ENCODE measurements at regions not wholly inside any gene's neighbourhood (a gene's known extent, or its start where the extent isn't known, plus 50 kb on each side); places are given as distances from the start of the nearest gene placed in this dataset.

DNA sequence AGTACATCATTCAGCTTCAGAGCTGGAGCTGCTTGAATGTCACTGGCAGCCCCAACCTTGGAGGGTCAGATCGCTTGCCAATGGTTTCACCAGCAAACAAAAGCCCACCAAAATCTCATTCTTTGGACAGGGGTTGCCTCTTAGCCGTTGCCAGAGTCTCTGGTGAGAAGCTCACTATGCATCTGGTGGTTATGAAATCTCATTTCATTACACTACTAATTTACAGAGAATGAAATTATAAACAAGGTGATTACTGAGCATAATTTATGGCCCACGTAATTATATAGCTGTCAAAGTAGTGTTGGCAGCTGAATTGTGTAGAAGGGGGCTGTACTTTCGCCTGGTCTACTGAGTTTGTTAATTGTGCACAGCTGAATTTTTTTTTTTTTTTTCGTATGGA is 688.9 kb upstream of the KIF2B start:
- TF ChIP-seq KLF16 (tag by site-specific recombination; IDR thresholded peaks at IDR 0.05) (no peak), ZBTB21 (tag by site-specific recombination; IDR thresholded peaks at IDR 0.05) (no peak), ZNF423 (tag by site-specific recombination; IDR thresholded peaks at IDR 0.05) (no peak), SP7 (tag by site-specific recombination; IDR thresholded peaks at IDR 0.05) (peak; percentile 17; the same call in 1 of the 2 replicates), ZBTB20 (tag by site-specific recombination; IDR thresholded peaks at IDR 0.05) (no peak), ZNF274 (IDR thresholded peaks at IDR 0.05; ENCODE audit: low read length) (no peak), ZNF274 (tag by site-specific recombination; IDR thresholded peaks at IDR 0.05; ENCODE audit: borderline replicate concordance) (no peak)
- TF ChIP-seq, protein P1, sequence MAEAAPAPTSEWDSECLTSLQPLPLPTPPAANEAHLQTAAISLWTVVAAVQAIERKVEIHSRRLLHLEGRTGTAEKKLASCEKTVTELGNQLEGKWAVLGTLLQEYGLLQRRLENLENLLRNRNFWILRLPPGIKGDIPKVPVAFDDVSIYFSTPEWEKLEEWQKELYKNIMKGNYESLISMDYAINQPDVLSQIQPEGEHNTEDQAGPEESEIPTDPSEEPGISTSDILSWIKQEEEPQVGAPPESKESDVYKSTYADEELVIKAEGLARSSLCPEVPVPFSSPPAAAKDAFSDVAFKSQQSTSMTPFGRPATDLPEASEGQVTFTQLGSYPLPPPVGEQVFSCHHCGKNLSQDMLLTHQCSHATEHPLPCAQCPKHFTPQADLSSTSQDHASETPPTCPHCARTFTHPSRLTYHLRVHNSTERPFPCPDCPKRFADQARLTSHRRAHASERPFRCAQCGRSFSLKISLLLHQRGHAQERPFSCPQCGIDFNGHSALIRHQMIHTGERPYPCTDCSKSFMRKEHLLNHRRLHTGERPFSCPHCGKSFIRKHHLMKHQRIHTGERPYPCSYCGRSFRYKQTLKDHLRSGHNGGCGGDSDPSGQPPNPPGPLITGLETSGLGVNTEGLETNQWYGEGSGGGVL (tag by site-specific recombination; IDR thresholded peaks at IDR 0.05), result no peak
- TF ChIP-seq, protein P2, sequence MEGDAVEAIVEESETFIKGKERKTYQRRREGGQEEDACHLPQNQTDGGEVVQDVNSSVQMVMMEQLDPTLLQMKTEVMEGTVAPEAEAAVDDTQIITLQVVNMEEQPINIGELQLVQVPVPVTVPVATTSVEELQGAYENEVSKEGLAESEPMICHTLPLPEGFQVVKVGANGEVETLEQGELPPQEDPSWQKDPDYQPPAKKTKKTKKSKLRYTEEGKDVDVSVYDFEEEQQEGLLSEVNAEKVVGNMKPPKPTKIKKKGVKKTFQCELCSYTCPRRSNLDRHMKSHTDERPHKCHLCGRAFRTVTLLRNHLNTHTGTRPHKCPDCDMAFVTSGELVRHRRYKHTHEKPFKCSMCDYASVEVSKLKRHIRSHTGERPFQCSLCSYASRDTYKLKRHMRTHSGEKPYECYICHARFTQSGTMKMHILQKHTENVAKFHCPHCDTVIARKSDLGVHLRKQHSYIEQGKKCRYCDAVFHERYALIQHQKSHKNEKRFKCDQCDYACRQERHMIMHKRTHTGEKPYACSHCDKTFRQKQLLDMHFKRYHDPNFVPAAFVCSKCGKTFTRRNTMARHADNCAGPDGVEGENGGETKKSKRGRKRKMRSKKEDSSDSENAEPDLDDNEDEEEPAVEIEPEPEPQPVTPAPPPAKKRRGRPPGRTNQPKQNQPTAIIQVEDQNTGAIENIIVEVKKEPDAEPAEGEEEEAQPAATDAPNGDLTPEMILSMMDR (tag by site-specific recombination; IDR thresholded peaks at IDR 0.05), result no peak
- TF ChIP-seq, protein P3, sequence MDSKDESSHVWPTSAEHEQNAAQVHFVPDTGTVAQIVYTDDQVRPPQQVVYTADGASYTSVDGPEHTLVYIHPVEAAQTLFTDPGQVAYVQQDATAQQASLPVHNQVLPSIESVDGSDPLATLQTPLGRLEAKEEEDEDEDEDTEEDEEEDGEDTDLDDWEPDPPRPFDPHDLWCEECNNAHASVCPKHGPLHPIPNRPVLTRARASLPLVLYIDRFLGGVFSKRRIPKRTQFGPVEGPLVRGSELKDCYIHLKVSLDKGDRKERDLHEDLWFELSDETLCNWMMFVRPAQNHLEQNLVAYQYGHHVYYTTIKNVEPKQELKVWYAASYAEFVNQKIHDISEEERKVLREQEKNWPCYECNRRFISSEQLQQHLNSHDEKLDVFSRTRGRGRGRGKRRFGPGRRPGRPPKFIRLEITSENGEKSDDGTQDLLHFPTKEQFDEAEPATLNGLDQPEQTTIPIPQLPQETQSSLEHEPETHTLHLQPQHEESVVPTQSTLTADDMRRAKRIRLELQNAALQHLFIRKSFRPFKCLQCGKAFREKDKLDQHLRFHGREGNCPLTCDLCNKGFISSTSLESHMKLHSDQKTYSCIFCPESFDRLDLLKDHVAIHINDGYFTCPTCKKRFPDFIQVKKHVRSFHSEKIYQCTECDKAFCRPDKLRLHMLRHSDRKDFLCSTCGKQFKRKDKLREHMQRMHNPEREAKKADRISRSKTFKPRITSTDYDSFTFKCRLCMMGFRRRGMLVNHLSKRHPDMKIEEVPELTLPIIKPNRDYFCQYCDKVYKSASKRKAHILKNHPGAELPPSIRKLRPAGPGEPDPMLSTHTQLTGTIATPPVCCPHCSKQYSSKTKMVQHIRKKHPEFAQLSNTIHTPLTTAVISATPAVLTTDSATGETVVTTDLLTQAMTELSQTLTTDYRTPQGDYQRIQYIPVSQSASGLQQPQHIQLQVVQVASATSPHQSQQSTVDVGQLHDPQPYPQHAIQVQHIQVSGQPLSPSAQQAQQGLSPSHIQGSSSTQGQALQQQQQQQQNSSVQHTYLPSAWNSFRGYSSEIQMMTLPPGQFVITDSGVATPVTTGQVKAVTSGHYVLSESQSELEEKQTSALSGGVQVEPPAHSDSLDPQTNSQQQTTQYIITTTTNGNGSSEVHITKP (tag by site-specific recombination; IDR thresholded peaks at IDR 0.05), result no peak
- TF ChIP-seq, protein P4, sequence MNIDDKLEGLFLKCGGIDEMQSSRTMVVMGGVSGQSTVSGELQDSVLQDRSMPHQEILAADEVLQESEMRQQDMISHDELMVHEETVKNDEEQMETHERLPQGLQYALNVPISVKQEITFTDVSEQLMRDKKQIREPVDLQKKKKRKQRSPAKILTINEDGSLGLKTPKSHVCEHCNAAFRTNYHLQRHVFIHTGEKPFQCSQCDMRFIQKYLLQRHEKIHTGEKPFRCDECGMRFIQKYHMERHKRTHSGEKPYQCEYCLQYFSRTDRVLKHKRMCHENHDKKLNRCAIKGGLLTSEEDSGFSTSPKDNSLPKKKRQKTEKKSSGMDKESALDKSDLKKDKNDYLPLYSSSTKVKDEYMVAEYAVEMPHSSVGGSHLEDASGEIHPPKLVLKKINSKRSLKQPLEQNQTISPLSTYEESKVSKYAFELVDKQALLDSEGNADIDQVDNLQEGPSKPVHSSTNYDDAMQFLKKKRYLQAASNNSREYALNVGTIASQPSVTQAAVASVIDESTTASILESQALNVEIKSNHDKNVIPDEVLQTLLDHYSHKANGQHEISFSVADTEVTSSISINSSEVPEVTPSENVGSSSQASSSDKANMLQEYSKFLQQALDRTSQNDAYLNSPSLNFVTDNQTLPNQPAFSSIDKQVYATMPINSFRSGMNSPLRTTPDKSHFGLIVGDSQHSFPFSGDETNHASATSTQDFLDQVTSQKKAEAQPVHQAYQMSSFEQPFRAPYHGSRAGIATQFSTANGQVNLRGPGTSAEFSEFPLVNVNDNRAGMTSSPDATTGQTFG (tag by site-specific recombination; IDR thresholded peaks at IDR 0.05; ENCODE audit: borderline replicate concordance), result no peak
- TF ChIP-seq, protein P5, sequence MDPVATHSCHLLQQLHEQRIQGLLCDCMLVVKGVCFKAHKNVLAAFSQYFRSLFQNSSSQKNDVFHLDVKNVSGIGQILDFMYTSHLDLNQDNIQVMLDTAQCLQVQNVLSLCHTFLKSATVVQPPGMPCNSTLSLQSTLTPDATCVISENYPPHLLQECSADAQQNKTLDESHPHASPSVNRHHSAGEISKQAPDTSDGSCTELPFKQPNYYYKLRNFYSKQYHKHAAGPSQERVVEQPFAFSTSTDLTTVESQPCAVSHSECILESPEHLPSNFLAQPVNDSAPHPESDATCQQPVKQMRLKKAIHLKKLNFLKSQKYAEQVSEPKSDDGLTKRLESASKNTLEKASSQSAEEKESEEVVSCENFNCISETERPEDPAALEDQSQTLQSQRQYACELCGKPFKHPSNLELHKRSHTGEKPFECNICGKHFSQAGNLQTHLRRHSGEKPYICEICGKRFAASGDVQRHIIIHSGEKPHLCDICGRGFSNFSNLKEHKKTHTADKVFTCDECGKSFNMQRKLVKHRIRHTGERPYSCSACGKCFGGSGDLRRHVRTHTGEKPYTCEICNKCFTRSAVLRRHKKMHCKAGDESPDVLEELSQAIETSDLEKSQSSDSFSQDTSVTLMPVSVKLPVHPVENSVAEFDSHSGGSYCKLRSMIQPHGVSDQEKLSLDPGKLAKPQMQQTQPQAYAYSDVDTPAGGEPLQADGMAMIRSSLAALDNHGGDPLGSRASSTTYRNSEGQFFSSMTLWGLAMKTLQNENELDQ (tag by site-specific recombination; IDR thresholded peaks at IDR 0.05; ENCODE audit: low read depth), result no peak
- TF ChIP-seq, protein P6, sequence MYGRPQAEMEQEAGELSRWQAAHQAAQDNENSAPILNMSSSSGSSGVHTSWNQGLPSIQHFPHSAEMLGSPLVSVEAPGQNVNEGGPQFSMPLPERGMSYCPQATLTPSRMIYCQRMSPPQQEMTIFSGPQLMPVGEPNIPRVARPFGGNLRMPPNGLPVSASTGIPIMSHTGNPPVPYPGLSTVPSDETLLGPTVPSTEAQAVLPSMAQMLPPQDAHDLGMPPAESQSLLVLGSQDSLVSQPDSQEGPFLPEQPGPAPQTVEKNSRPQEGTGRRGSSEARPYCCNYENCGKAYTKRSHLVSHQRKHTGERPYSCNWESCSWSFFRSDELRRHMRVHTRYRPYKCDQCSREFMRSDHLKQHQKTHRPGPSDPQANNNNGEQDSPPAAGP (tag by site-specific recombination; IDR thresholded peaks at IDR 0.05), result no peak
- TF ChIP-seq, protein P7, sequence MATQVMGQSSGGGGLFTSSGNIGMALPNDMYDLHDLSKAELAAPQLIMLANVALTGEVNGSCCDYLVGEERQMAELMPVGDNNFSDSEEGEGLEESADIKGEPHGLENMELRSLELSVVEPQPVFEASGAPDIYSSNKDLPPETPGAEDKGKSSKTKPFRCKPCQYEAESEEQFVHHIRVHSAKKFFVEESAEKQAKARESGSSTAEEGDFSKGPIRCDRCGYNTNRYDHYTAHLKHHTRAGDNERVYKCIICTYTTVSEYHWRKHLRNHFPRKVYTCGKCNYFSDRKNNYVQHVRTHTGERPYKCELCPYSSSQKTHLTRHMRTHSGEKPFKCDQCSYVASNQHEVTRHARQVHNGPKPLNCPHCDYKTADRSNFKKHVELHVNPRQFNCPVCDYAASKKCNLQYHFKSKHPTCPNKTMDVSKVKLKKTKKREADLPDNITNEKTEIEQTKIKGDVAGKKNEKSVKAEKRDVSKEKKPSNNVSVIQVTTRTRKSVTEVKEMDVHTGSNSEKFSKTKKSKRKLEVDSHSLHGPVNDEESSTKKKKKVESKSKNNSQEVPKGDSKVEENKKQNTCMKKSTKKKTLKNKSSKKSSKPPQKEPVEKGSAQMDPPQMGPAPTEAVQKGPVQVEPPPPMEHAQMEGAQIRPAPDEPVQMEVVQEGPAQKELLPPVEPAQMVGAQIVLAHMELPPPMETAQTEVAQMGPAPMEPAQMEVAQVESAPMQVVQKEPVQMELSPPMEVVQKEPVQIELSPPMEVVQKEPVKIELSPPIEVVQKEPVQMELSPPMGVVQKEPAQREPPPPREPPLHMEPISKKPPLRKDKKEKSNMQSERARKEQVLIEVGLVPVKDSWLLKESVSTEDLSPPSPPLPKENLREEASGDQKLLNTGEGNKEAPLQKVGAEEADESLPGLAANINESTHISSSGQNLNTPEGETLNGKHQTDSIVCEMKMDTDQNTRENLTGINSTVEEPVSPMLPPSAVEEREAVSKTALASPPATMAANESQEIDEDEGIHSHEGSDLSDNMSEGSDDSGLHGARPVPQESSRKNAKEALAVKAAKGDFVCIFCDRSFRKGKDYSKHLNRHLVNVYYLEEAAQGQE (tag by site-specific recombination; IDR thresholded peaks at IDR 0.05), result no peak
